A673 (cell line): ENCODE measurements at regions not wholly inside any gene's neighbourhood (a gene's known extent, or its start where the extent isn't known, plus 50 kb on each side); places are given as distances from the start of the nearest gene placed in this dataset.

ENCODE experiments used
- BruUV-seq: library from RNA; stranded (reverse); fragments of 400-500 nt; replicated peaks from 2 replicates; lab custom pipeline; 2021; lab: Mats Ljungman, UMichigan
- CTCF ChIA-PET: fragments of 300-600 bp; sonication (Branson Sonifier 250); formaldehyde crosslinking; loops from one replicate; lab custom pipeline; 2022; ENCODE audit warnings: antibody characterized with exemption; lab: Charles Lee
- POLR2A ChIA-PET: fragments of 300-600 bp; sonication (Branson Sonifier 250); formaldehyde crosslinking; loops from one replicate; lab custom pipeline; 2022; ENCODE audit warnings: antibody characterized with exemption; ENCODE audit not compliant: low non-redundant PET; lab: Charles Lee
- DNase-seq: peaks from one replicate; pipeline ENCODE4 v3.0.0-alpha.2; 2015; ENCODE audit warnings: low spot score
- H3K27ac ChIP-seq: fragments of 200-600 bp; sonication (generic); 2 replicates; pipeline ENCODE4 v1.5.1; 2016; ENCODE audit warnings: mixed run types, low read depth, mild to moderate bottlenecking, mixed read lengths, antibody characterized with exemption, low read length; ENCODE audit not compliant: poor library complexity, severe bottlenecking
- H3K27me3 ChIP-seq: fragments of 200-600 bp; sonication (generic); replicated peaks from 2 replicates; pipeline ENCODE4 v1.6.1; 2017; ENCODE audit warnings: mixed run types, low read depth, mild to moderate bottlenecking, mixed read lengths, antibody characterized with exemption, low read length; ENCODE audit not compliant: insufficient read depth, poor library complexity
- H3K36me3 ChIP-seq: fragments of 200-600 bp; sonication (generic); 2 replicates; pipeline ENCODE4 v1.6.1; 2016; ENCODE audit warnings: mixed run types, mild to moderate bottlenecking, mixed read lengths, antibody characterized with exemption, low read length; ENCODE audit not compliant: insufficient read depth, poor library complexity, severe bottlenecking
- H3K4me1 ChIP-seq: fragments of 200-600 bp; sonication (generic); 2 replicates; pipeline ENCODE4 v1.6.1; 2017; ENCODE audit warnings: mixed run types, mild to moderate bottlenecking, mixed read lengths, antibody characterized with exemption, low read length; ENCODE audit not compliant: insufficient read depth, poor library complexity, severe bottlenecking
- H3K4me3 ChIP-seq: fragments of 200-600 bp; sonication (generic); 2 replicates; pipeline ENCODE4 v1.5.1; 2016; ENCODE audit warnings: low read depth, mixed run types, mild to moderate bottlenecking, mixed read lengths, low read length; ENCODE audit not compliant: poor library complexity, severe bottlenecking
- H3K9me3 ChIP-seq: fragments of 200-600 bp; sonication (generic); 2 replicates; pipeline ENCODE4 v1.6.1; 2016; ENCODE audit warnings: mixed run types, low read depth, mild to moderate bottlenecking, mixed read lengths, antibody characterized with exemption, low read length; ENCODE audit not compliant: poor library complexity, severe bottlenecking
- EZH2 ChIP-seq: fragments of 200-600 bp; sonication (generic); IDR thresholded peaks from 2 replicates; pipeline ENCODE4 v1.6.1; 2017; ENCODE audit warnings: borderline replicate concordance, low read depth, mild to moderate bottlenecking, mixed read lengths, antibody characterized with exemption, low read length; ENCODE audit not compliant: poor library complexity, severe bottlenecking
- intact Hi-C: fragments of 100-400 bp; cut with micrococcal nuclease; formaldehyde crosslinking; loops from one replicate; pipeline ENCODE4 v1.10.0; 2022; ENCODE audit not compliant: unreplicated experiment
- TF ChIP-seq, protein P1 (sequence below): fragments of 300-800, 200-600 bp; sonication (generic); conservative IDR thresholded peaks from 2 replicates; pipeline ENCODE4 v1.5.1; 2017; ENCODE audit warnings: low read depth, mild to moderate bottlenecking, antibody characterized with exemption, low read length, moderate library complexity, mixed read lengths

- TF ChIP-seq EZH2 = no peak
- TF ChIP-seq, protein P1, sequence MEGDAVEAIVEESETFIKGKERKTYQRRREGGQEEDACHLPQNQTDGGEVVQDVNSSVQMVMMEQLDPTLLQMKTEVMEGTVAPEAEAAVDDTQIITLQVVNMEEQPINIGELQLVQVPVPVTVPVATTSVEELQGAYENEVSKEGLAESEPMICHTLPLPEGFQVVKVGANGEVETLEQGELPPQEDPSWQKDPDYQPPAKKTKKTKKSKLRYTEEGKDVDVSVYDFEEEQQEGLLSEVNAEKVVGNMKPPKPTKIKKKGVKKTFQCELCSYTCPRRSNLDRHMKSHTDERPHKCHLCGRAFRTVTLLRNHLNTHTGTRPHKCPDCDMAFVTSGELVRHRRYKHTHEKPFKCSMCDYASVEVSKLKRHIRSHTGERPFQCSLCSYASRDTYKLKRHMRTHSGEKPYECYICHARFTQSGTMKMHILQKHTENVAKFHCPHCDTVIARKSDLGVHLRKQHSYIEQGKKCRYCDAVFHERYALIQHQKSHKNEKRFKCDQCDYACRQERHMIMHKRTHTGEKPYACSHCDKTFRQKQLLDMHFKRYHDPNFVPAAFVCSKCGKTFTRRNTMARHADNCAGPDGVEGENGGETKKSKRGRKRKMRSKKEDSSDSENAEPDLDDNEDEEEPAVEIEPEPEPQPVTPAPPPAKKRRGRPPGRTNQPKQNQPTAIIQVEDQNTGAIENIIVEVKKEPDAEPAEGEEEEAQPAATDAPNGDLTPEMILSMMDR = no peak
- no peaks in the 10 kb centered on the region for H3K36me3 ChIP-seq
- no peak overlapping the region for H3K4me3 ChIP-seq
- no peak overlapping the region for H3K27ac ChIP-seq
- DNase-seq = no peak
- BruUV-seq = no TSS peak
- POLR2A ChIA-PET = no interaction called here
- intact Hi-C loops = no loop called here
- H3K27me3 ChIP-seq = no peaks in the 10 kb centered on the region
- CTCF ChIA-PET = no interaction called here
- H3K9me3 ChIP-seq = no peaks in the 10 kb centered on the region
- H3K4me1 ChIP-seq = peaks cover 38% of the 10 kb centered on the region
Observed at GRCh38 chr14:61222388-61222787, 58.8 kb downstream of the TMEM30B start.

DNA sequence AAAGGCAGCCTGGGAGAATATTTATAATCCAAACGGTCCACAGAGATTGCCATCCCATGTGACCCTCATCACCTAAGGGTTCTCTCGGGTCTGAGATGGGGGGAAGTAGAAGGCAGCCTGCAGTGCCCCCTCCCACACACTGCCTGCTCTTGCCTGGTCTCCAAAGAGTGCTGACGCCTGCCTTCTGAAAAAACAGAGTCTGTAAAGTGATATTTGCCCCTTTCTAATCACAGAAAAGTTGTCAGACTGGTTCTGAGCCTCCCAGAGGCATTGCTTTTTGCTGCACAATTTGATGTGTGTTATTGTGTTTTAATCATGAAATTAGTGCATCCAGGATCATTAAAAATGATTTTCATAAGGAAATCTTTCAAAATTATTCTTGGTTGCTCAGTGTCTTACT lies 59.2 kb downstream of the TMEM30B start:
- Histone ChIP-seq H3K36me3 (no peaks in the 10 kb centered on the region), H3K27me3 (no peaks in the 10 kb centered on the region), H3K27ac (no peak overlapping the region), H3K4me3 (no peak overlapping the region), H3K4me1 (peaks cover 38% of the 10 kb centered on the region), H3K9me3 (no peaks in the 10 kb centered on the region)
- CTCF ChIA-PET = no interaction called here
- POLR2A ChIA-PET = no interaction called here
- intact Hi-C loops = no loop called here
- TF ChIP-seq, protein P1 = no peak
- no peak for TF ChIP-seq EZH2
- BruUV-seq = no TSS peak
- DNase-seq = no peak

GRCh38 chr14:61219673-61220072 lies 61.5 kb downstream of the TMEM30B start:
- H3K36me3 ChIP-seq = no peaks in the 10 kb centered on the region
- no TSS peak for BruUV-seq
- no peaks in the 10 kb centered on the region for H3K27me3 ChIP-seq
- intact Hi-C loops = no loop called here
- no peak overlapping the region for H3K4me3 ChIP-seq
- POLR2A ChIA-PET = no interaction called here
- H3K4me1 ChIP-seq = peaks cover 38% of the 10 kb centered on the region
- no peak overlapping the region for H3K27ac ChIP-seq
- no peaks in the 10 kb centered on the region for H3K9me3 ChIP-seq
- CTCF ChIA-PET = no interaction called here
- no peak for TF ChIP-seq EZH2
- TF ChIP-seq, protein P1 = no peak
- no peak for DNase-seq
